ACHN (cell line): ENCODE measurements at regions not wholly inside any gene's neighbourhood (a gene's known extent, or its start where the extent isn't known, plus 50 kb on each side); places are given as distances from the start of the nearest gene placed in this dataset.

Source experiments
- DNase-seq: peaks from one replicate; pipeline ENCODE4 v3.0.0-alpha.2; 2015
- in situ Hi-C: cut with HindIII; loops from 2 replicates; pipeline ENCODE4 v1.10.0; 2017; ENCODE audit warnings: low sequenced_read_pairs, low pct_ligation_motif_present, low pct_unique_long_range_greater_than_20kb

GRCh38 chr13:44268980-44269379 is 104.6 kb upstream of the SERP2 start:
- in situ Hi-C loops, result no loop called here
- DNase-seq, result no peak

GRCh38 chr13:44270150-44270549 is 103.5 kb upstream of the SERP2 start:
- in situ Hi-C loops, result no loop called here
- no peak for DNase-seq

GRCh38 chr13:44271031-44271455 is 102.6 kb upstream of the SERP2 start:
- in situ Hi-C loops, result no loop called here
- no peak for DNase-seq

- no peak for DNase-seq
- in situ Hi-C loops, result no loop called here
Observed at GRCh38 chr13:44271473-44271872, 102.2 kb upstream of the SERP2 start.

- in situ Hi-C loops, result no loop called here
- DNase-seq, result no peak
Observed at GRCh38 chr13:44271915-44272341, 101.7 kb upstream of the SERP2 start.

GRCh38 chr13:44272692-44273091 is 100.9 kb upstream of the SERP2 start:
- in situ Hi-C loops, result no loop called here
- no peak for DNase-seq

- in situ Hi-C loops, result no loop called here
- no peak for DNase-seq
Observed at GRCh38 chr13:44273216-44273615, 100.4 kb upstream of the SERP2 start.

- peak; percentile 74 for DNase-seq
- in situ Hi-C loops, result no loop called here
Observed at GRCh38 chr13:44273991-44274770, 99.4 kb upstream of the SERP2 start.

GRCh38 chr13:44274771-44275205 is 98.8 kb upstream of the SERP2 start:
- peak; percentile 20 for DNase-seq
- in situ Hi-C loops, result no loop called here

GRCh38 chr13:44275381-44275780 is 98.2 kb upstream of the SERP2 start:
- in situ Hi-C loops, result no loop called here
- DNase-seq, result no peak

GRCh38 chr13:44276061-44276460 is 97.6 kb upstream of the SERP2 start:
- no peak for DNase-seq
- in situ Hi-C loops, result no loop called here

- in situ Hi-C loops, result no loop called here
- no peak for DNase-seq
Observed at GRCh38 chr13:44277459-44277858, 96.2 kb upstream of the SERP2 start.

- in situ Hi-C loops, result no loop called here
- no peak for DNase-seq
Observed at GRCh38 chr13:44278166-44278565, 95.5 kb upstream of the SERP2 start.

GRCh38 chr13:44280456-44280855 is 93.2 kb upstream of the SERP2 start:
- in situ Hi-C loops, result no loop called here
- peak; percentile 75 for DNase-seq

GRCh38 chr13:44281252-44282000 is 92.2 kb upstream of the SERP2 start:
- in situ Hi-C loops, result no loop called here
- DNase-seq, result peak; percentile 67

- in situ Hi-C loops, result no loop called here
Observed at GRCh38 chr13:44283600-44283999, 90.0 kb upstream of the SERP2 start.

GRCh38 chr13:44287958-44288357 is 85.7 kb upstream of the SERP2 start:
- no peak for DNase-seq
- in situ Hi-C loops, result no loop called here

More at GRCh38 chr13:44283600-44283999, 90.0 kb upstream of the SERP2 start:
- no peak for DNase-seq

- in situ Hi-C loops, result no loop called here
- DNase-seq, result no peak
Observed at GRCh38 chr13:44292545-44292944, 81.1 kb upstream of the SERP2 start.

GRCh38 chr13:44293374-44293773 is 80.2 kb upstream of the SERP2 start:
- DNase-seq, result no peak
- in situ Hi-C loops, result no loop called here
